HUDEP-2 (cell line): ENCODE measurements at regions not wholly inside any gene's neighbourhood (a gene's known extent, or its start where the extent isn't known, plus 50 kb on each side); places are given as distances from the start of the nearest gene placed in this dataset.

ENCODE experiments used
- DNase-seq, 76 experiments: peaks; one replicate each; lab custom pipeline; 2025; ENCODE audit not compliant: unreplicated experiment in 76 of 76; lab: John Stamatoyannopoulos, UW

DNA sequence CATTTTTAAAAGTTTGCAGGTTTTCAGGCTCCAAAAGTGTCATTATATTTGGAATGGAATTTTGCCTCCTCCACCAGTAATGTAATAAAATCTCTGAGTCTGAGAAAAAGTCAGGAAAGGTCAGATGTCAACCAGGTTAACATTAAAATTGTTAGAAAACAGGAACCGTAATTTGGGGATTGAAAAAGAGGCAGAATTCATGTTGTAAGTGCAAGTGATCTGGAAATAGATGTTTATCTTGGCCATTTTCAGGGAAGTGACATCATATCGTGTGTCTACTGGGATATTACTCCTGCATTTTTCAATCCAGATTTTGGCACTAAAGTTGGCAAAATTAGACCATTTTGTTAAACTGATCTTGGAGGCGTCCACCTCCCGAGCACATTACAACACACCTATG is 428.5 kb upstream of the MGMT start:
- DNase-seq: no peak

DNA sequence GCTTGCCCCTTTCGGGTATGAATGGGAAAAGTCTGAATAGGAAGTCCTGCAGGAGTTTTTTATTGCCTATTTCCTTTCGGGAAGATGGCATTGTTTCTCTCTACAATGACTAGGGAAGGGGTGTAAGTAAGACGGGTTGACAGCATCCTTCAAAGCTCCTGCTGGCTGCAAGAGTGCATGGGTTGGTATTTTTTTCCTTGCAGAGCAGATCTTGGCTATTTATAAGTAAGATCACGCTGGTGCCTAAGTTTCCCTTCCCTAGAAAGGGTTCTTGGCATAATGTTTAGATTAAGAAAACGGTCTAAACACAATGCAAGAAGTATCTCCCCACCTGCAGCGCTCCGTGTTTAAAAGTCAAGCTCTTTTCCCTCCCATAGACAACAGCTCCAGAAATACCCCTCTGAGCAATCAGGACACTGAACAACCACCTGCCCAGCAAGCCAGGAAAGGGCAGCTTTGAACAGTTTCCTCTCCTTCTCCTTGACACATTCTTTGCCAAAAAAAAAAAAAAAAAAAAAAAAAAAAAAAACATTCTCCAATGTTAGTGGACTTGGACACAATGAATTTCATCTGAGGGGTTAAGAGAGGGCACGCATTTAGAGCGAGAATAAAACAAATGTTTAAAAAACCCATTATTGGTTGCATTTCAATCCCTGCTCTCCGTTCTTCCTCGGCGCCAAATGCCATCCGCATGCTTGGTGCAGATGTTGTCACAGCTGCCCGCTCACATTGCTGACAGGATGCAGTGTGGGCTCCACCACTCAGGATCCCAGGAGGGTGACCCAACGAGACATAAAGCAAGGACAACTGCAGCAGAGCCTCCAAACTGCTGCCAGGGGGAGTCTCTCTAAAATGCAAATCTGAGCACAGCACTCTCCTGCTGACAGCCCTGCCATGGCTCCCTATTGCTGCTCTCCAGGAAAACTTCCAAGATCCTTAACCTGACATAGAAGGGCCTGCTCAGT is 427.4 kb upstream of the MGMT start:
- no peak for DNase-seq

DNA sequence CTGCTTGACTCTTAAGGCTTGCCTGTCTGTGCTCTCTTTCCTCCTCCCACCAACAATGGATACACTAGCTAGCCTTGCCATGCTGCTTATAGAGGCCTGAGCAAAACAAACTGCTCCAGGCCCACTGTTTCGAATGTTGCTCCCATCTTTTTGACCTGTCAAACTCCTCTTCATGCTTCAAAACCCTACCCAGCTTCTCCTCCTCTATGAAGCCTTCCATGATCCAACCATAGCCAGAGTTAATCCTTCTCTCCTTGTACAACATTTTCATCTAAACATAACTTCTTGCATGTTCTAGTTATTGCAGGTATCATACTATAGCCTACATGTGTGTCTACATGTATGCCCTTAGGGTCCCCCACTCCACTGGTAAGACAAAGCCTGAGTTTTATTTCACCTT is 426.7 kb upstream of the MGMT start:
- DNase-seq: no peak

DNA sequence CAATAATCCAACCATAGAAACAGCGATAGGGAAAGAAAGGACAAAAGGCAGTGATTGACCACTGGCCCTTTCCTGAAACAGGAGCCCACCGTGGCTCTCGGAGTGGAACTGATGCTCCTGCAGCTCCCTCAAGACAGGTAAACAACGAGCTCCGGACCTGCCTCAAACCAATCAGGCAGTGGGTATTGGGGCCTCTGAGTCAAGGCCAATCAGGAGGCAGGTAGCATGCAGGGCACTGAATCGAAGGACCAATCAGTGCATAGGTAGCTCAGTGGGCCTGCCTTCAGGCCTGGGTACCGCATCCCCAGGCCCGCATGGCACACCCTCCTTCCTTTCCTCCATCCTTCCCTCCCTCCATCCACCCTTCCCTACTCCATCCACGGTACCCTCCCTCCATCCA is 425.1 kb upstream of the MGMT start:
- no peak for DNase-seq

DNA sequence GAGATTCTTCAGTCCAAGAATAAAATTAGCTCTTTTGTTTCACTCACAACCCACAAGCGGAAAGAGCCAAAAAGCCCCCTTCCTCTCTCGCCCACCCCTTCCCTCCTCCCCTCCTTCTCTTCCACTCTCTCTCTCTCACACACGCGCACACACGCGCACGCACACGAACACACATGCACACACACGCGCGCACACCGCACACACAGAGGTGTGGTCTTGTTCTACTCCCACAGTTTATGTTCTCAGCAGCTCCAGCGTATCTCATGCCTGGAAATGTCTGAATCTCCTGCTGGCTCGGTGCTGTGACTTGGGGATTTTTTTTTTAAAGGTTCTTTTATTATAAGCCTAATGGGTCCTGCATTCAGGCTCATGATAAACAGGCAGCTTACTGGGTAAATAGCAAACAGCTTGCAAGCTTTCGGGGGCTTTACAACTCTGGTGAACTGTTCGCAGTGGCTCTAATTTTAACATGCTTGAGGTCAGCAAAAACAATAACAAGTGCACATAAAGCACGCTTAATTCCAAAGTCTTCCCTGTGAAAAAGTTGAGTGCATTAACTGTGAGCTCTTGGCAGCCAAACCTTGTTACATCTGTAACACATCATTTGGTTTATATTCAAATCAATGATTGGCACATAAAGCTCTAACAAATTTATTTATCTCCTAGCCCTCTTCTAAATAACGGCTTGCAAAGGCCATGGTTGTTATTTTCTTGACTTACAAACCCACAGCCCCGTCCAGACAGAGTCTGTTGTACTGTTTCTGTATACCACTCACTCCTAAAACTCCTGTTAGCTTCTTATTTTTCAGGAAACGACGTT is 424.1 kb upstream of the MGMT start:
- DNase-seq: no peak

DNA sequence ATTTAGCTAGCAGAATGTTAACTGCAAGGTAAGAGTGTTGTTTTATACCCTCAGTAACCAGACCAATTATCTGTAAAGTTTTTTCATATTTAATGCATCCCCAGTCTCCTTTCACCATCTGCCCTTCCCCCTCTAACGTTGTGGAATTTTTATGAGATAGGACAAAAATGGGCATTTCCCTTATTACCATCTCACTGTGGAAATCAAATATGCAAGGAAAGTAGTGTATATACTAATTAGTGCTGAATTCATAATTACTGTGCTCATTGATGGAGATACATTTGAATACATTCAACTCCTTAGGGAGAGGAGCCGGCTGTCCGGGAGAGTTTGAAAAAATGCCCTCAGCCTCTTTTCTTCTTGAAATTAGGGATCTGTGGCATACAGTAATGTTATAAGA is 423.4 kb upstream of the MGMT start:
- DNase-seq: no peak

DNA sequence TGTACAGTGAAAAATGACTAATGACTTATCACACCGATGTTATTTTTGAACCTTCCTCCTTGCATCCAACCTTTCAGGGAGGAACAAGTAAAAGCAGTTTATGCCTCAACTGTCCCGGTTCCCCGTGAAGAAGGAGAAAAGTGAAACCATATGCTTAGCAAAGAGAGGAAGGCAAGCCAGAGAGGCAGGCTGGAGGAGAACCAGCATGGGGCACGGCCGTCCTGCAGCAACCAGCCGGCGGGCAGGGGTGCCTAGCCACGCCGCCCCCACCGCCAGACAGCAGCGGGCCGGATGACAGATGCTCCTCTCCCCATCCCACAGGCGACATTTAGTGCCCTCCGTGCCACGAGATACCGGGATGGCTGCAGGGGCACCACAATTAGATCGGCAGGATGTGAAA is 421.4 kb upstream of the MGMT start:
- DNase-seq: no peak

DNA sequence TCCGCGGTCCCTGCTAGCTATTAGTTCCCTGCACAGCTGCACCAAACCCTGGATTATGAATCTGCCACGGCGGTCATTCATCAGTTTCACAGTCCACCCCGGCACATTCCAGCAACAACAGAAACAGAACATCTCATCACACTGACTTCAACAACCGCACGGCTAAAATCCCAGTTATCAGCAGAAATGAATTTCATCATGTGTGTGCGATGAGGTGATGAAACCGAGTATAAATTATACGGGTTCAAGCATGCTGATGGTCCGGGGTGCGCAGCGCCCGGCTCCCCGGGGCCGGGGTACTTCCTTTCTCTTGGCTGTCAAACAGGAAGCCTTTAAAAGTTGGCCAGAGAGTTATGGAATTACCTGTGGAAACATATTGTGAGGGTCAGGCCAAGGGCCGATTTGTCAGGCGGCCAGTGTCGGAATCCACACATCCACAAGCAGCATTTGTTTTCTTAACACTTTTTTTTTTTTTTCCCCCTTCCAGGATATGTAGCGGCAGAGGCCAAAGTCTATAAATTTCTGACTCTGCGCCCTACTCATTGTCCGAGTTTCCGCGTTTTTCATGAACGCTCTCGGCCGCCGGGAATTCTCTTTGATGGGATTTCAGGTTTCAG is 420.9 kb upstream of the MGMT start:
- no peak for DNase-seq

DNA sequence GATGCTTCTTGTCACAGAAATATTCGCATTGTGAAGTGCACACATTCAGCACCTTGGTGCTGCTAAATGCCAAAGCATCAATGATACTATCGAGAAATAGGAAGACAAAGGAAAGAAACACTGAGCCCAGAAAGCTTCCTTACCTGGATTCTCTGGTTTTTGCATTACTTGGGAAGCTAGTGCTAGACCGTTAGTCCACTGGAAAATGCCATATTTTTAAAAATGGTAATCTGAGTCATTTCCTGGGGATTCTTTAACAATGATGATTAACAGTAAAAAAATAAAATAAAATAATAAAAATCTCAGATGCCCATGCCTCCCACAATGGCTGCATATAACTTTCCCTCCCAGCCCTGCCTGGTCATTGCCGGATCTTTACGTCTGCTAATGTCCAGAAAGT is 420.1 kb upstream of the MGMT start:
- DNase-seq: no peak

DNA sequence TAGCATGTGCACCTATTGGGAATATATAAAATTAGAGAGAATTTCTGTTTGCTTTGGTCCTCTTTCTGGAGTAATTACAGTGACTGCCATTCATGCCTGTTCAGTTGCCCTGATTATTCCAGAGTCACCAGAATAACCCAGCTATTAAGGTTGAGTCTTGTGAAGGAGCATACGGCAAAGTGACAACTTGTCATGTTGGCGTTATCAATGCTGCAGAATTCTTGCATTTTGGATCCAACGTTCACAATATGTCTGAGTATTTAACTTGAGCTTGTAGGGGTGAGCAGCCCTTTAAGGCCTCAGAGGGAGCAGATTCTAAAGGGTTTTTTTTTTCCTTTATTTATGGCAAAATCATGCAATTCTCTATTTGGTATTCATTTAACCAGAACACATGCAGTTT is 419.4 kb upstream of the MGMT start:
- no peak for DNase-seq

DNA sequence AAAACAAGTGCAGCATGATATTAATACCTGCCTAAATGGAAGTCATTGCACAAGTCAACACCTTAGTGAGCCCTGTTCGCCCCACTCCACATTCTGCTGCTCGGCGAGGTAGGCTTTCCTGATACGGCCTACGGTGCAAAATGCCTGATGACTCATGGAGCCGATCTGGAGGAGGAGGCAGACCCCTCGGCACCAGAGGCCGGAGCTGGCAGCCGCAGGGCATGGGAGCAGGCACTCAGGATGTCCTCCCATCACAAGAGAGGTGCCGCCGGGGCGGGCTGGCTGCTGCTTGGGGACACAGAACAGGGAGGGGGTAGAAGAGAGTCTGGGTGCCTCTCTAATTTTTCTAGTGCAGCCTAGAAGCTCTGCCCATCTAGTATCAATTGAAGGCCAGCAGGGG is 418.5 kb upstream of the MGMT start:
- no peak for DNase-seq

DNA sequence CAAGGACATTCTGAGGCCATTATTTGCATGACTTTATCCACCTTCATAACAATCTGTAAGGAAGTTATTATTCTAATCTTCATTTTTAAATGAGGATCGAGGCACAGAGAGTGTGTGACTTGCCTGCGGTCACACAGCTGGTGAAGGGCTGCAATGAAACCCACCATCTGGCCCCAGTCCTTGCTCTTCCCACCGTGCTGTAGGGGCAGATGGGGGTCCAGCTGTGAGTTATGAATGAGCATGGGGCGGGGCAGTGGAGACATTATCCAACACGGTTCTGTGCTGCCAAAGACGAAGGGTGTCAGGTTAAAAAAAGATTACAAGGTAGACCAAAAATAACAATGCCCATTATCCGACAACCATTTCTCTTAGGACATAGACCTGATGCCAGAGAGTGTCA is 417.5 kb upstream of the MGMT start:
- DNase-seq: no peak

DNA sequence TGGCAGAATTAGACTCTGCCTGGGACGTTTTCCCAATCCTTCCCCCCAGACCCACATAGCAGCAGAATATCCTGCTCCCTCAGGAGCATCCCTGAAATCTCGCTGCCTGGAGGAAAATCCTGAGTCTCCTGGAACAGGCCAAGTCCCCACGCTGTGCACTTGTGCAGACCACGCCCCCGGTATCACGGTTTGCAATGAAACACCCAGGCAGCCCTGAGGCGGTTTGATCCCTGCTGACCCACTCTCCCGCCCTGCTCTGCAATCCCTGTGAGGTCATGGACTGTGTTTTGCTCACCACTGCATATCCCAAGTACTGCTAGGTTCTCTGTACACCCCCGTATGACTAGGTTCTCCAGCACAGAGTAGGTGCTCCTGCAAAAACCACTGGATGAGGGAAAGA is 411.8 kb upstream of the MGMT start:
- DNase-seq: no peak

DNA sequence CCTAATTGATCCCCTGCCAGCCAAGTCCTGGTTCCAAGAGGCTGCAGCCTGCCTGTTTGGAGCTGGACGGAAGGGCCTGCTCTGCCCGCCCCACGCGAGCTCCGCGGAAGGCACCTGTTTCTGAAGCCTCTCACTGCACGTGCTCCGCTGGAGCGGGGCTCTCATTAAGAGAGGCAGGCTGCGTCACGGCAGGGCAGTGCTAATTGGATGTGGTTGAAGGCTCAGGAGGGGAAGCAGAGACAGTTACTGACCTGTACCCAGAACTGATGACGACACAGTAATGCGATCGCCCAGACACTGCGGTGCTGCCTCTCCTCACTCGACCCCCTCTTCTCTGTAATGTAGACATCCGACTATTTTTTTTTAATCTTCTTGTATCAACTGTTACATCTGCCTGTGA is 411.1 kb upstream of the MGMT start:
- no peak for DNase-seq

DNA sequence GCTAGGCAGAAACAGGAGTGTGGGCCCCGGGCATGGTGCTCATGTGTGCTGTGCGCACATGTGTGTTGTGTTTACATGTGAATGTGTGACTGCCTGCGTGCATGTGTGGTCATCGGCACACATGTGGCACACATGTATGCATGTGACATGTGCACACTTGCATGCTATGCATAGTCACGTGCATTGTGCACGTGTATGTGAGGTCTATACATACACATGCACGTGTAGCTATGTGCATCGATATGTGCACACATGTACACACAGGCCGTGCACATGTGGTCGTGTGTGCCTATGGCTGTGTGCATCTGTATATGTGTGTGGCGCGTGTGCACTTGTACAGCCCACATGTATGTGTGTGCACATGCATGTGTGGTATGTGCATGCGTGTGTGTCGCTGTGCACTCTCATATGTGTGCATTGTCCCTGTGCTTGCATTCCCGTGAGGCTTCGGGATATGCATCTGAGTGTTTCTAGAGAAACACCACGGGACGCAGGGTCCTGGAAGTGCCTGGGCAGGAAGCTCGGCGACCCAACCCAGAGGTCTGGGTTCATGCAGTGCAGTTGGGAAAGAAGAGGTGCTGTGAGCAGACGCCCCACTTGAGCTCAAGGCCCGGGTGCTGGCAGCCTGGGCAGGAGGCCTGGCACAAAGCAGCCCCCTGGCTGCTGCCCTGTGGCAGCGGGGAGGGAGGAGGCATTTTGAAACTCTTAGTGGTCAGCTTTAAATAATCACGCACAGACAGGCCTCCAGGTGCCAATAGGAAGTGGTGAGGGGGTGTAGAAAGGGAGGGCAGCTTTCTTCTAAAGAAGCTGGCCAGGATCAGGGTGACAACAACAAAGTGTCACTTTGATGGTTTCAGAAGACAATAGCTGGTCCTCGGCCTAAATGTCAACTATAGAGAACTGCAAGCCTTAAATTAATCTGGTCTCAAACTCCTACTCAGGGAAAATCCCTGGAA is 410.0 kb upstream of the MGMT start:
- no peak for DNase-seq

DNA sequence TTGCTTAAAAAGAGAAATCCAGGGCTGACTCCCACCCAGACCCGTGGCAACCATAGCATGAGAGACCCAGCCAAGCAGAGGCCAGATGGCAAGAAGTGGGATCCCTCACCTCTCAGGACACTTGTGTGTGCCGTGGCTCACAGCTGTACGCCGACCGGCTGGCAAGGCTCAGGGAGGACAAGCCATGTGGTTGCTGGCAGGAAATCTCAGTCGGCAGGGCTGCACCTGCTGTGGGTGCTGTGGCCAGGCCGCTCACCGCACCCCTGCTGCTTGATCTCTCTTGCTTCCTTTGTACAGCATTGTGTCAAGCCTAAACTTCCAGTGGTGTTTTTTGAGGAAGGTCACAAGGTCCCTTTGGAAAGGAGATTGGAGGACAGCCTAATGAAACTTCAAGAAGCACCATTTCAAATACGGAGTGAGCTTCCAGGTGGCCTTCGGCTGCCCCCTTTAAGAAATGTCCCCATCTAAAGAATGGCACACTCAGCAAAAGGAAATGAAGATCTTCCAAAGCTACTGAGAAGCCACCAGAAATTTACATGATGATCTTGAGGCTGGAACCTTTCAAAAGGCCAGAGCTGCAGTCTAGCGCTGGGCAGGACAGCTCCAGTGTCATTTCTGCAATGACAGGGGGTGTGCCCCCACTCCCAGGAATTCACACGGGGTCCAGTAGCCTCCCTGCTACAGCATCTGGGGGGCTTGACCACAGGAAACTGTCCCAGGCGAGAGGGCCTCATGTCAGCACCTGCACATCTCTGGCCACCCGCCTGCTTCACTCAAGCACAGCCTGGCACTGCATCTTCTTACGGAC is 409.0 kb upstream of the MGMT start:
- DNase-seq: no peak

DNA sequence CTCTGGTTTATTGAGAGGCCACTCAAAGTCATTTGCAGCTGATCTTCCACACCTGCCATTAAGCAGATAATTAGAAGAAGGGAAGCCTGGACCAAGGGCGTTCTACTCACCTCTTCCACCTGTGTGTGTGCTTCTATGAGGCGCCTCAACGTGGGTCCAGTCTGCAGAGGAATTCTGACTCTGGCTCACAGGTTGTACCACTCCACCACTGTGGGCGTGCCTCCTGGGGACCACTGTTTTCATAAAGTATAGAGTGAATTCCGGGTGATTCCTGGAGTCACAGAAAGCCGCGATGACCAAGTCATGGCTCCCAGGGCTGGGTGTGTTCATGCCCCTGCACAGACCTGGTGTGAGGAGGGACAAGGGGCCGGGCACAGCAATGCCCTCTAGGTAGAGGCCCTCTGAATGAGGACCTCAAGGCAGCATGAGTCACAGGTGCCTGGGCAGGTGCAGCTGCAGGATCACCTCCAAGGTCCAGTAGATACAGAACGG is 408.3 kb upstream of the MGMT start:
- DNase-seq: no peak

DNA sequence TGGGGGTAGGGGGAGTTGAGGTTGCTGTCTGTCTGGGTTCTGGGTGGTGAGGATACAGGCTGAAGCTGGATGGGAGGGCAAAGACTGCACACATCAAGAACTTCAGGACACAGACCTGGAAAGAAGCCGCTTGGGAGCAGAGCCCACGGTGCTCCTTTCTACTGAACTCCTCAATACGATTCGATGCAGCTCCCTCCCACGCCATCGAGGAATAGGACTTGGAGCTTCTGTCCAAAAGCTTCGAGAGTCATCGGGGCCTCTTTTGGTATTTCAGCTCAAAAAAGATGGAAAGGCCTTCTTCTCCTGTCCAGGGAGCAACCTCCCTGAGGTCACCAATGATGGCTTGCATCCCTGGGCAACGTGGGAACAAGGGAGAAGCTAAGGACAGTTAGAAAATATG is 407.1 kb upstream of the MGMT start:
- DNase-seq: no peak

DNA sequence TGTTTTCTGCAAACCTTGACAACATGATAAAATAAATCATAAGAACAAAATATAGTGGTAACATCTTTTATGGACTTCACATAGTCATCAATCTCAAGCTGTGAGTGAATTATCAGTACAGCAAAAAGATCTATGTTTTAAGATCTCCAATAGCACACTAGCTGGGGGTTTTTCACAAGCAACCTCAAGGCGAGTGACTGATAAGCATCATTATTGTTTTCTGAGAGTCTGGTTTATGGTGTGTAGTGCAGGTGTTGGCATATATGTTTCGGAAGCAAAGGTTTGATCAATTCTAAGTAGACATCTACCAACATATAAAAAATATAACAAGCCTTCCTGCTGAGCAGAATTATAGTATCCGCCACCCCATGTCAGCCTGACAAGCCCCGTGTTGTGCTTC is 403.8 kb upstream of the MGMT start:
- no peak for DNase-seq
